Brain microvascular endothelial cell (primary cell): ENCODE measurements at regions not wholly inside any gene's neighbourhood (a gene's known extent, or its start where the extent isn't known, plus 50 kb on each side); places are given as distances from the start of the nearest gene placed in this dataset.

Source experiments
- DNase-seq: peaks from one replicate; pipeline ENCODE4 v3.0.0-alpha.2; 2020
- H3K27ac ChIP-seq: fragments of 250-450 bp; sonication (Bioruptor Pico); 2 replicates; pipeline ENCODE4 v1.5.1; 2020; ENCODE audit warnings: mild to moderate bottlenecking, moderate library complexity
- H3K27me3 ChIP-seq: fragments of 250-450 bp; sonication (Bioruptor Pico); replicated peaks from 2 replicates; pipeline ENCODE4 v1.5.1; 2020; ENCODE audit warnings: mild to moderate bottlenecking
- H3K36me3 ChIP-seq: fragments of 250-450 bp; sonication (Bioruptor Pico); replicated peaks from 2 replicates; pipeline ENCODE4 v1.5.1; 2020; ENCODE audit warnings: mild to moderate bottlenecking
- H3K4me3 ChIP-seq: 2 replicates; pipeline ENCODE4 v1.5.1; 2011; ENCODE audit warnings: low read depth, mild to moderate bottlenecking, control low read depth, low read length, moderate library complexity
- CTCF ChIP-seq: IDR thresholded peaks from 2 replicates; pipeline ENCODE4 v1.5.1; 2011; ENCODE audit warnings: low read depth, mild to moderate bottlenecking, moderate library complexity, low read length, control low read depth, inconsistent platforms; ENCODE audit errors: missing control alignments
- in situ Hi-C: cut with HindIII; loops from 2 replicates; pipeline ENCODE4 v1.10.0; 2017; ENCODE audit warnings: low sequenced_read_pairs, low pct_ligation_motif_present

GRCh38 chr4:71907071-71907470 lies 123.2 kb upstream of the GC start:
- Histone ChIP-seq H3K27ac (no peak overlapping the region), H3K4me3 (no peak overlapping the region), H3K27me3 (no peaks in the 10 kb centered on the region), H3K36me3 (no peaks in the 10 kb centered on the region)
- no peak for TF ChIP-seq CTCF
- in situ Hi-C loops, result no loop called here
- DNase-seq, result no peak

- in situ Hi-C loops, result no loop called here
- TF ChIP-seq CTCF, result no peak
- Histone ChIP-seq H3K36me3 (no peaks in the 10 kb centered on the region), H3K4me3 (no peak overlapping the region), H3K27ac (no peak overlapping the region), H3K27me3 (no peaks in the 10 kb centered on the region)
- no peak for DNase-seq
Observed at GRCh38 chr4:71907782-71908181, 123.9 kb upstream of the GC start.

GRCh38 chr4:71913275-71913674 lies 118.5 kb upstream of the NPFFR2 start:
- no peak overlapping the region for H3K27ac ChIP-seq
- H3K36me3 ChIP-seq, result no peaks in the 10 kb centered on the region
- no peak overlapping the region for H3K4me3 ChIP-seq
- in situ Hi-C loops, result no loop called here
- no peak for TF ChIP-seq CTCF
- no peaks in the 10 kb centered on the region for H3K27me3 ChIP-seq
- DNase-seq, result no peak

GRCh38 chr4:71923070-71923469 lies 108.7 kb upstream of the NPFFR2 start:
- H3K27ac ChIP-seq, result no peak overlapping the region
- no peaks in the 10 kb centered on the region for H3K27me3 ChIP-seq
- H3K36me3 ChIP-seq, result no peaks in the 10 kb centered on the region
- TF ChIP-seq CTCF, result no peak
- in situ Hi-C loops, result no loop called here
- DNase-seq, result no peak
- H3K4me3 ChIP-seq, result no peak overlapping the region

GRCh38 chr4:71930459-71930858 lies 101.3 kb upstream of the NPFFR2 start:
- no peak overlapping the region for H3K27ac ChIP-seq
- TF ChIP-seq CTCF, result no peak
- H3K4me3 ChIP-seq, result no peak overlapping the region
- no peaks in the 10 kb centered on the region for H3K27me3 ChIP-seq
- DNase-seq, result no peak
- H3K36me3 ChIP-seq, result no peaks in the 10 kb centered on the region
- in situ Hi-C loops, result no loop called here

- H3K4me3 ChIP-seq, result no peak overlapping the region
- no peaks in the 10 kb centered on the region for H3K27me3 ChIP-seq
- no peak for TF ChIP-seq CTCF
- no peak overlapping the region for H3K27ac ChIP-seq
- DNase-seq, result no peak
- H3K36me3 ChIP-seq, result no peaks in the 10 kb centered on the region
- in situ Hi-C loops, result no loop called here
Observed at GRCh38 chr4:71932941-71933340, 98.9 kb upstream of the NPFFR2 start.
